ENCODE measurements at regions not wholly inside any gene's neighbourhood (a gene's known extent, or its start where the extent isn't known, plus 50 kb on each side); places are given as distances from the start of the nearest gene placed in this dataset.
"Not testable (repeated sequence)": the region's sequence is repeated elsewhere in the genome, so short reads cannot be mapped to it uniquely, and the experiment has no call there.

DNA sequence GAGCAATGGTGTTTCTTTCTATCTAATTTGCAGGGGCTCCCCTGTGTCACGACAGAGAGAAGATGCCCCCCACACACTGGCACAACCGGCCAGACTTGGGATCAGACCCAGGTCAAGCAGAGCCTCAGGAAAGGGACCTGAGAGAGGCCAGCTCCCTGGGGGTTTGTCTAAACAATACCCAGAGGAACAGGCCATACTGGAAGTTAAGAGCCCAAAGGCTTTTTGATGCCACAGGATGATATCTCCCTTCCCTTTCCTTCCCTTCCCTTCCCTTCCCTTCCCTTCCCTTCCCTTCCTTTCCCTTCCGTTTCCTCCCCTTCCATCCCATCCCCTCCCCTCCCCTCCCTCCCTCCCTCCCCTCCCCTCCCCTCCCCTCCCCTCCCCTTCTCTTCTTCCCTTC, 139.2 kb downstream of the ARL4C start:
- TF ChIP-seq, protein P1, sequence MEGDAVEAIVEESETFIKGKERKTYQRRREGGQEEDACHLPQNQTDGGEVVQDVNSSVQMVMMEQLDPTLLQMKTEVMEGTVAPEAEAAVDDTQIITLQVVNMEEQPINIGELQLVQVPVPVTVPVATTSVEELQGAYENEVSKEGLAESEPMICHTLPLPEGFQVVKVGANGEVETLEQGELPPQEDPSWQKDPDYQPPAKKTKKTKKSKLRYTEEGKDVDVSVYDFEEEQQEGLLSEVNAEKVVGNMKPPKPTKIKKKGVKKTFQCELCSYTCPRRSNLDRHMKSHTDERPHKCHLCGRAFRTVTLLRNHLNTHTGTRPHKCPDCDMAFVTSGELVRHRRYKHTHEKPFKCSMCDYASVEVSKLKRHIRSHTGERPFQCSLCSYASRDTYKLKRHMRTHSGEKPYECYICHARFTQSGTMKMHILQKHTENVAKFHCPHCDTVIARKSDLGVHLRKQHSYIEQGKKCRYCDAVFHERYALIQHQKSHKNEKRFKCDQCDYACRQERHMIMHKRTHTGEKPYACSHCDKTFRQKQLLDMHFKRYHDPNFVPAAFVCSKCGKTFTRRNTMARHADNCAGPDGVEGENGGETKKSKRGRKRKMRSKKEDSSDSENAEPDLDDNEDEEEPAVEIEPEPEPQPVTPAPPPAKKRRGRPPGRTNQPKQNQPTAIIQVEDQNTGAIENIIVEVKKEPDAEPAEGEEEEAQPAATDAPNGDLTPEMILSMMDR (IDR thresholded peaks at IDR 0.05; ENCODE audit: insufficient read depth, low read depth, low read length, missing control alignments), result no peak
- DNase-seq (ENCODE audit: low read depth), result no peak
- H3K4me3 ChIP-seq (ENCODE audit: low read depth, low read length), result no peak overlapping the region

DNA sequence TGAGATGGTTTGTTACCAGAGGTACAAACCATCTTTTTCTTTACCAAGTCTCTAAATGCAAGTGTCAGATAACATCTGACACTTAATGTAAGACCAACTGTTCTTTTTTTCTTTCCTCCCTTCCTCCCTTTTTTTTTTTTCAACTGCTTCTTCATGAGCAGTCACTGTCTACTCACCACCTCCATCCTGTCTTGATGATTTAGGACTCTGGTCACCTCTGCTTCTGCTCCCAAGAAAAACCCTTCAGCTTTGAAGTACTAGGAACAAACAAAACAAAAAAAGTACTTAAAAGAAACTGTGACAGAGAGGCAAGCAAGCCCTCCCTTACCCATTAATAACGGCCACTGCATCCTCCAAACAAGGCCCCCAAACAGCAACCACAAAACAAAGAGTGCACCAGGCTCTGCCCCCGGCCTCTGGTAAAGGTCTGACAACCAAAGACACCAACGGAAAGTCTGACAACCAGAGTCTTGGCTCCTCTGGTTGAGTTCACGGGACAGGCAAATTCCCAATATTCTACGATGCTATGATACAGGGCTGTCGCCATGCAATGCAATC, 141.0 kb downstream of the ARL4C start:
- DNase-seq (ENCODE audit: low read depth), result no peak
- H3K4me3 ChIP-seq (ENCODE audit: low read depth, low read length), result no peak overlapping the region
- TF ChIP-seq, protein P1 (IDR thresholded peaks at IDR 0.05; ENCODE audit: insufficient read depth, low read depth, low read length, missing control alignments), result no peak

DNA sequence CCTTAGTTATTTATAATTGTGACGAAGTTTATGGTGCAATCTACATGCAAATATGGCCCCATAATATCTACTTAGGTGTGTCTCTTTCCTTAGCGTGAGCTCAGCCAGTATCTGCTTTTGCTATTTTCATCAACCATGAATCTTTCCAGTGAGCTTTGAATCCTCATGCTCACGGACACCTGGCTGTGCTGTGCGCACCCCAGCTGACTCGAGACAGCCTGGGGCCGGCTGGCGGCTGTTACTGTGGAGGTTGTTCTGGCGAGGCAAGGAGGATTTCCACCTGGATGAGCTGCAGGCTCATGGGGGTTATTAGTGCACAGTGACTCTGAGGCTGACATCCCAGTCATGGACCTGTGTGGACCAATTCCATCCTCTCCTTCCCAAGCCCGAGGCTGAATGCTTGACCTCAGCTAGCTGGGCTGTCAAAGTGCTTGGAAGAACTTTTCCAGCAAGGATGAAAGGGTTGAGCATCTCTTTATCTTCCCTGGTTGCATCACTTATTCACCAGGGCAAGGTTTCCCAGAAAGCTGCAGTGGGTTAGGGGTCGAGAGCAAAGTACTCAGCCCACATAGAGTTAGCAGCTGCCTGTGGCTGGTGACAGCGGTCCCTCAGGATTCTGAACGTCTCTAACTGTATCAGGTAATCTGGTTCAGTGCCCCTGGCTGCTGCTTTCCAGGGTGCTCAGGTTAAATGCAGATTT, 141.7 kb downstream of the ARL4C start:
- H3K4me3 ChIP-seq (ENCODE audit: low read depth, low read length), result no peak overlapping the region
- TF ChIP-seq, protein P1 (IDR thresholded peaks at IDR 0.05; ENCODE audit: insufficient read depth, low read depth, low read length, missing control alignments), result no peak
- peak; percentile 20 for DNase-seq (ENCODE audit: low read depth)

DNA sequence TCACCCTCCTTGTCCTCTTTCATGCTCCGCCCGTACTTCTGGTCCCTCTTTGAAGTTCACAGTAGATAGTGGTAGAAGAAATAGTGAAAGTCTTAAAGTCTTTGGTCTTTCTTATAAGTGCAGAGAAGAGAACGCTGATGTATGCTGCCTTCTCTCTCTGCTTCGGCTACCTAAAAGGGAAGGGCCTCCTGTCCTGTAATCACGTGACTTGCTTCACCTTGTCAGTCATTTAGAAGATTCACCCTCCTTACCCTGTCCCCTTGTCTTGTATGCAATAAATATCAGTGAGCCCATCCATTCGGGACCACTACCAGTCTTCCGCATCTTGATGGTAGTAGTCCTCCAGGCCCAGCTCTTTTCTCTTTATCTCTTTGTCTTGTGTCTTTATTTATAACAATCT, 144.6 kb downstream of the ARL4C start:
- no peak overlapping the region for H3K4me3 ChIP-seq (ENCODE audit: low read depth, low read length)
- TF ChIP-seq, protein P1 (IDR thresholded peaks at IDR 0.05; ENCODE audit: insufficient read depth, low read depth, low read length, missing control alignments), result no peak
- DNase-seq (ENCODE audit: low read depth), result no peak

DNA sequence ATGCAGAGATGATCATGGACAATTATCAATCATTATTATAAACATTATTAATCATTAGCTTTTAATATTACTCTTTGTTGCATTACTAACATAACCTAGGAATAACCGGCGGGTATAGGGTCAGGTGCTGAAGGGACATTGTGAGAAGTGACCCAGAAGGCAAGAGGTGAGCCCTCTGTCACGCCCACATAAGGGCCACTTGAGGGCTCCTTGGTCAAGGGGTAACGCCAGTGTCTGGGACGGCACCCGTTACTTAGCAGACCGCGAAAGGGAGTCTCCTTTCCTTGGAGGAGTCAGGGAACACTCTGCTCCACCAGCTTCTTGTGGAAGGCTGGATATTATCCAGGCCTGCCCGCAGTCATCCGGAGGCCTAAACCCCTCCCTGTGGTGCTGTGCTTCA, 145.0 kb downstream of the ARL4C start:
- not testable (repeated sequence) for H3K4me3 ChIP-seq (ENCODE audit: low read depth, low read length); DNase-seq (ENCODE audit: low read depth)

DNA sequence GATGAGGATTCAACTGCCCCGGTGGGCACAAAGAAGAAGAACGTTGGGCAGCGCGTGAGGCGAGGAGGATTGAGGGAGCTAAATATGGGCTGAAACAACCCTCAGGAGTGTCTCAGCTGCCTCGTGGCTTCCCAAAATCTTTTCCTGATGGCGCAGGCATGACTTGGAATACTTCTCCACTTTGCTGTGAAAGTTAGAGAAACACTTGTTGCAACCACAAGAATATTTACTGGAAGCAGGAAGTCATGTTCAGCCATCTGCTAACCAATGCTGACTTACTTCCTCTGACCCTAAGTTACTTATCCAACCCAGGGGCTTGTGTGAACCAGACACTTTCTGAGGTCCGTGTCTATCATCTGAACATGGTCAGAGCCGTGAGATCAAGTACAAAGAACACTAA, 148.8 kb downstream of the ARL4C start:
- TF ChIP-seq, protein P1 (IDR thresholded peaks at IDR 0.05; ENCODE audit: insufficient read depth, low read depth, low read length, missing control alignments), result no peak
- no peak overlapping the region for H3K4me3 ChIP-seq (ENCODE audit: low read depth, low read length)
- no peak for DNase-seq (ENCODE audit: low read depth)

DNA sequence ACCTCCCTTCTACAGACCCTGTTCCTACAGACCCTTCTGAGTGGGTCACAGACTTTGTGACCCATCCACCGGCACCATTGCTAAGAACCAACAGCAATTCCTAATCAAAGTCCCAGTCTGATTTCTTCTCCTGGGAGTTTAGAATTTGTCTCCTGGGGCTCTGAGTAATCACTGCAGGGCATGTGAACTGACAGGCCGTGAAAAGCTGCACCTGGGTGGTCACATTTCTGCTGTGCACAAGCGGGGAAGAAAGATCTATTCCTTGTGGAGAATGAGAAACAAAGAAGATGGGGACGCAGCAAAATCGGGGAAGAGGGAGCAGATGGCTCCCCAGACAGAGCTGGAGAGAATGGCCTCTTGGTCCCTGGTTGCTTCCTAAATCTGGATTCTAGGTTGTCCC, 151.0 kb downstream of the ARL4C start:
- TF ChIP-seq, protein P1 (IDR thresholded peaks at IDR 0.05; ENCODE audit: insufficient read depth, low read depth, low read length, missing control alignments), result no peak
- DNase-seq (ENCODE audit: low read depth), result no peak
- H3K4me3 ChIP-seq (ENCODE audit: low read depth, low read length), result no peak overlapping the region

Measured in GM12865 (cell line).